Thyroid gland (tissue), 4 donors: ENCODE measurements at regions not wholly inside any gene's neighbourhood (a gene's known extent, or its start where the extent isn't known, plus 50 kb on each side); places are given as distances from the start of the nearest gene placed in this dataset.

Experiments used
- DNase-seq, 2 donors: peaks; one replicate each; pipeline ENCODE4 v3.0.0-alpha.2; 2019
- H3K27ac ChIP-seq, 3 donors: fragments of 200-600 bp; sonication (generic); 1 replicate in 2 of 3; 2 replicates in 1 of 3; pipeline ENCODE4 v1.5.1; 2016 to 2019; ENCODE audit warnings: mild to moderate bottlenecking in 1 of 3, moderate library complexity in 1 of 3
- H3K27me3 ChIP-seq: fragments of 200-600 bp; sonication (generic); one replicate; pipeline ENCODE4 v1.5.1; 2019
- H3K36me3 ChIP-seq, 2 donors: fragments of 200-600 bp; sonication (generic); one replicate each; pipeline ENCODE4 v1.5.1; 2016 to 2019
- H3K4me1 ChIP-seq, 2 donors: fragments of 200-600 bp; sonication (generic); one replicate each; pipeline ENCODE4 v1.5.1; 2017 to 2019
- H3K4me3 ChIP-seq, 3 donors: fragments of 200-600 bp; sonication (generic); replicated peaks in 1 of 3; 1 replicate in 2 of 3; 2 replicates in 1 of 3; pipeline ENCODE4 v1.5.1; 2016; ENCODE audit warnings: mild to moderate bottlenecking in 1 of 3
- H3K9me3 ChIP-seq: fragments of 200-600 bp; sonication (generic); one replicate; pipeline ENCODE4 v1.5.1; 2017
- POLR2A ChIP-seq, 2 donors: fragments of 450-650 bp; IDR thresholded peaks; one replicate each; pipeline ENCODE4 v1.6.1; 2017; ENCODE audit warnings: antibody characterized with exemption in 2 of 2, mild to moderate bottlenecking in 2 of 2, moderate library complexity in 1 of 2
- WGBS, 2 donors: methylation state at CpG; one replicate each; pipeline ENCODE4 v1.1.5; 2017; 5-methylcytosine and 5-hydroxymethylcytosine counted together
- intact Hi-C: fragments of 100-400 bp; cut with DNase I; formaldehyde crosslinking; loops from one replicate; pipeline ENCODE4 v1.15.1; 2023
- TF ChIP-seq, protein P1 (sequence below), 6 experiments: fragments of 200-600 bp in 3 of 6; fragments of 450-650 bp in 3 of 6; sonication (generic) in 3 of 6; IDR thresholded peaks; one replicate each; pipeline ENCODE4 v1.5.1; 2016 to 2019; ENCODE audit warnings: antibody characterized with exemption in 6 of 6, mild to moderate bottlenecking in 2 of 6, inconsistent platforms in 1 of 6, moderate library complexity in 1 of 6

DNA sequence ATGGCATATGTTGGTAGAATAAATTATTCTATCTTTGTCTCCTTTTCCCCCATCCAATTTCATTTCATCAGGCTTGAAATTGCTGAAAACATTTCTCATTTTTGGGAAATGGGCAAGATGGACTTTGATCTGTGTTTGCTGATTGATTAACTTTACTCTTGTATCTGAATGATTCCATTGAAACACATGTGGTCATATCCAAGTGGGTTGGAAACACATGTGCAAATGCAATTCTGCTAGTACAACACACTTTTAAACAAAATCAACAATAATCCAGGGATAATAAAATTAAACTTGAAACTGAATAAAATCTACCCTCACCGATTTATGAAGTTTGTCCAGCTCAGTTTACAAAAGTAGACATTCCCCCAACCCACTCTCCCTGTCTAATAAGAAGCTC lies 96.9 kb downstream of the EPDR1 start:
- Histone ChIP-seq H3K9me3 (no peaks in the 10 kb centered on the region), H3K27ac (no peak overlapping the region), H3K36me3 (no peaks in the 10 kb centered on the region), H3K4me1 (no peaks in the 10 kb centered on the region), H3K27me3 (no peaks in the 10 kb centered on the region), H3K4me3 (no peak overlapping the region)
- TF ChIP-seq POLR2A (IDR thresholded peaks at IDR 0.05): no peak
- TF ChIP-seq, protein P1, sequence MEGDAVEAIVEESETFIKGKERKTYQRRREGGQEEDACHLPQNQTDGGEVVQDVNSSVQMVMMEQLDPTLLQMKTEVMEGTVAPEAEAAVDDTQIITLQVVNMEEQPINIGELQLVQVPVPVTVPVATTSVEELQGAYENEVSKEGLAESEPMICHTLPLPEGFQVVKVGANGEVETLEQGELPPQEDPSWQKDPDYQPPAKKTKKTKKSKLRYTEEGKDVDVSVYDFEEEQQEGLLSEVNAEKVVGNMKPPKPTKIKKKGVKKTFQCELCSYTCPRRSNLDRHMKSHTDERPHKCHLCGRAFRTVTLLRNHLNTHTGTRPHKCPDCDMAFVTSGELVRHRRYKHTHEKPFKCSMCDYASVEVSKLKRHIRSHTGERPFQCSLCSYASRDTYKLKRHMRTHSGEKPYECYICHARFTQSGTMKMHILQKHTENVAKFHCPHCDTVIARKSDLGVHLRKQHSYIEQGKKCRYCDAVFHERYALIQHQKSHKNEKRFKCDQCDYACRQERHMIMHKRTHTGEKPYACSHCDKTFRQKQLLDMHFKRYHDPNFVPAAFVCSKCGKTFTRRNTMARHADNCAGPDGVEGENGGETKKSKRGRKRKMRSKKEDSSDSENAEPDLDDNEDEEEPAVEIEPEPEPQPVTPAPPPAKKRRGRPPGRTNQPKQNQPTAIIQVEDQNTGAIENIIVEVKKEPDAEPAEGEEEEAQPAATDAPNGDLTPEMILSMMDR (IDR thresholded peaks at IDR 0.05): no peak
- intact Hi-C loops: no loop called here
- no peak for DNase-seq
- WGBS, 2 donors: 89% methylated on average over 1 of the region's 1 CpG

DNA sequence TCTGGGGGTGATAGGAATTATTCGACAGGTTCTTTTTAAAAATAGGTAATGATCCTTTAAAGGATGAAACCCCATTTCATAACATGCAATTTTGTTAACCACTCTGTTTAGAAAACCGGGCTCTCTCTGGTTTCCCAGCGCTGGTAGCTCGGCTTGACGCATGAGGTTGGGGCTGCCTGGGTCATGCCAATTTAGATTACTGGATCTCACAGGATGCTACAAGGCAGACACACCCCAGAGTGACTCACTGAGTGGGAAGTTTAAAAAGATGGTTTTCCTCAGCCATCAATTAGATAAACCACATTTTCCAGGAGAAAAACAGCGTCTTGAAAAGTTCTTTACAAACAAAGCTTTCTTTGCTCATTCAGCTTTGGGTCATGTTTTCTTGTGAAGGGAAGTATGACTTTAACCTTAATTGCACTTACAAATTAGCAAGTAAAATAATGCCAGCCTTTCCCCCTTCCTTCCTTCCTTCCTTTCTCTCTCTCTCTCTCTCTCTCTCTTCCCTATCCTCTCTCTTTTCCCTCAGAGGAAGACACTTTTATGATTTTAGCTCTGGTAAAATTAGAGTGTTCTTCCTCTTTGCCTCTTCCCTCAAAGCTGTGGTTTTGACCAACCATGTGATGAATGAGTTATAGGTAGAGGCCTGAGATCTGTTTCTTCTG lies 99.8 kb downstream of the EPDR1 start:
- intact Hi-C loops: no loop called here
- TF ChIP-seq POLR2A (IDR thresholded peaks at IDR 0.05): no peak
- TF ChIP-seq, protein P1 (IDR thresholded peaks at IDR 0.05): no peak
- Histone ChIP-seq H3K4me3 (no peak overlapping the region), H3K27ac (no peak overlapping the region), H3K36me3 (no peaks in the 10 kb centered on the region), H3K4me1 (no peaks in the 10 kb centered on the region), H3K27me3 (no peaks in the 10 kb centered on the region), H3K9me3 (no peaks in the 10 kb centered on the region)
- 83 to 87% methylated on average over 6 of the region's 6 CpGs for WGBS, 2 donors
- DNase-seq: no peak

DNA sequence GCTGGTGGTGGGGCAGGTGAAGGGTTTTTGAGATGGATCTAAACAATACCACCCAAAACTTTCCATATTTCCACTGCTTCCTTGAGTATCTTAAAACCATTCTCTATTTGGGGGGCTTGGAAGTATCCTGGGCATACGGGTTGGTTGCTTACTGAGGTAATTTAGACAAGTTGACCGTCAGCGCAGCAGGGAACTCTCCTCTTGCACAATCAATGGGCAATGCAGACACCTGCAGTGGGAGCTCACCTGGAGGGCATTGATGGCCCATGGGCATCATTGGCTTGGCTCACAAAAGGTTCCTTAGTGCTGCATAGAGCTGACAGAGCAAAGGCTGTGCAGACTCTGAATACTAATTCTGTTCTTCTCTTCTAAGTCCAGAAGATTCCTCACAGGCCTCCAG lies 101.5 kb downstream of the EPDR1 start:
- TF ChIP-seq, protein P1 (IDR thresholded peaks at IDR 0.05): no peak
- no peak for TF ChIP-seq POLR2A (IDR thresholded peaks at IDR 0.05)
- Histone ChIP-seq H3K36me3 (no peaks in the 10 kb centered on the region), H3K4me3 (no peak overlapping the region), H3K4me1 (no peaks in the 10 kb centered on the region), H3K27me3 (no peaks in the 10 kb centered on the region), H3K9me3 (no peaks in the 10 kb centered on the region), H3K27ac (no peak overlapping the region)
- no peak for DNase-seq
- 90 to 97% methylated on average over 3 of the region's 3 CpGs for WGBS, 2 donors
- intact Hi-C loops: no loop called here

DNA sequence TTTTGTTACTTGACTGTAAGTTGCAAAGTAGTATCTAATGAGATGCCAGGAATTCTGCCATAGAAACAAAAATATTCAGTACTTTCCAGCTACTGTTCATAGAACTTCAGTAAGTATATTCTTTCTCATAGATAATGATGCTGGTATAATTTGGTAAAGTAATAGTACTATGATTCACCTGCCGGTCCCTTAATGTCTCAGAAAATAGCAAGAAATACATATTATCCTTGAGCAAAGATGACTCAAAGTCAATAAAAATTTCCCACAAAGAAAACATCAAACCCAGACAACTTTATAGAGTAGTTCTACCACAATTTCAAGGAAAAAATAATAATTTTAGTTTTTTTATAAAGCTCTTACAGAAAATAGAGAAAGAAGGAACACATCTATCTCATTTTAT lies 105.4 kb downstream of the EPDR1 start:
- no peaks in the 10 kb centered on the region for H3K4me1 ChIP-seq
- intact Hi-C loops: no loop called here
- TF ChIP-seq, protein P1 (IDR thresholded peaks at IDR 0.05): no peak
- TF ChIP-seq POLR2A (IDR thresholded peaks at IDR 0.05): no peak
- H3K4me3 ChIP-seq: no peak overlapping the region
- 100% methylated on average over 1 of the region's 1 CpG for WGBS, 2 donors
- H3K27ac ChIP-seq: no peak overlapping the region
- H3K36me3 ChIP-seq: no peaks in the 10 kb centered on the region
- DNase-seq: no peak
- no peaks in the 10 kb centered on the region for H3K27me3 ChIP-seq
- no peaks in the 10 kb centered on the region for H3K9me3 ChIP-seq

DNA sequence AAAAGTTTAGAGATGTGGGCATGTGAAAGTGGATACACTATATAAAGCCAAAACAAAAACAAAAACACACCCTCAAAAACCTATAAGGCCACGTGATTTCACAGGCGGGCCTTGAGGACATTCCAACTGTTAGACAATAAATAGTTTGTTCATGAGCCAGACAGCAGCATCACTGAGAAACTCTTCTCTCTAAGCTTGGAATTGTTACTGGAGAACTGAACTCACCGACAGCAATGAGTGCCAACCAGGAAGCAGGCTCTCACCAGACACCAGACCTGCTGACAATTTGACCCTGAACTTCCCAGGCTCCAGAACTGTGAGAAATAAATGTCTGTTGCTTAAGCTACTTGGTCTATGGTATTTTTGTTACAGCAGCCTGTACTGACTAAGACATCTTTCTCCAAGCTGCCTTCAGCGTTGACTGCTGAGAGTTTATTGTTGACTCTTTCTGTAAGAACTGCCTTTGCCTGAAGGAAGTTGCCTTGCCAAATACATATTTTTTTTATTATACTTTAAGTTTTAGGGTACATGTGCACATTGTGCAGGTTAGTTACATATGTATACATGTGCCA lies 107.5 kb downstream of the EPDR1 start:
- no peaks in the 10 kb centered on the region for H3K36me3 ChIP-seq
- intact Hi-C loops: no loop called here
- no peaks in the 10 kb centered on the region for H3K27me3 ChIP-seq
- no peaks in the 10 kb centered on the region for H3K4me1 ChIP-seq
- no peak overlapping the region for H3K4me3 ChIP-seq
- TF ChIP-seq, protein P1 (IDR thresholded peaks at IDR 0.05): no peak
- no peak for TF ChIP-seq POLR2A (IDR thresholded peaks at IDR 0.05)
- WGBS, 2 donors: 85 to 91% methylated on average over 4 of the region's 4 CpGs
- no peak overlapping the region for H3K27ac ChIP-seq
- H3K9me3 ChIP-seq: no peaks in the 10 kb centered on the region
- no peak for DNase-seq
